Mesendoderm (in vitro differentiated cells): ENCODE measurements at regions not wholly inside any gene's neighbourhood (a gene's known extent, or its start where the extent isn't known, plus 50 kb on each side); places are given as distances from the start of the nearest gene placed in this dataset.
"Not testable (repeated sequence)": the region's sequence is repeated elsewhere in the genome, so short reads cannot be mapped to it uniquely, and the experiment has no call there.

Experiments
- DNase-seq: peaks from one replicate; pipeline ENCODE4 v3.0.0; 2013
- H2AK5ac ChIP-seq: 2 replicates; pipeline ENCODE4 v1.6.1; 2013; ENCODE audit warnings: low read length, inconsistent platforms
- H2BK120ac ChIP-seq: 2 replicates; pipeline ENCODE4 v1.6.1; 2013; ENCODE audit warnings: low read depth, mild to moderate bottlenecking, low read length, moderate library complexity, mixed read lengths
- H2BK15ac ChIP-seq: replicated peaks from 2 replicates; pipeline ENCODE4 v1.6.1; 2013; ENCODE audit warnings: low read depth, mild to moderate bottlenecking, moderate library complexity
- H2BK5ac ChIP-seq: 2 replicates; pipeline ENCODE4 v1.6.1; 2013; ENCODE audit warnings: low read length, inconsistent platforms
- H3K18ac ChIP-seq: 2 replicates; pipeline ENCODE4 v1.6.1; 2013; ENCODE audit warnings: mild to moderate bottlenecking, low read length, mixed read lengths
- H3K23ac ChIP-seq: one replicate; pipeline ENCODE4 v1.6.1; 2013; ENCODE audit warnings: low read length
- H3K27ac ChIP-seq: 2 replicates; pipeline ENCODE4 v1.5.1; 2013; ENCODE audit warnings: low read depth, mild to moderate bottlenecking, inconsistent platforms, low read length, moderate library complexity
- H3K27me3 ChIP-seq: 2 replicates; pipeline ENCODE4 v1.6.1; 2013; ENCODE audit warnings: low read length, control low read depth, mild to moderate bottlenecking, inconsistent platforms; ENCODE audit not compliant: insufficient read depth, poor library complexity
- H3K36me3 ChIP-seq: 2 replicates; pipeline ENCODE4 v1.6.1; 2013; ENCODE audit warnings: low read length, inconsistent platforms; ENCODE audit not compliant: control insufficient read depth, insufficient read depth
- H3K4ac ChIP-seq: one replicate; pipeline ENCODE4 v1.6.1; 2013; ENCODE audit warnings: low read depth, mild to moderate bottlenecking, low read length, moderate library complexity
- H3K4me1 ChIP-seq: 2 replicates; pipeline ENCODE4 v1.6.1; 2013; ENCODE audit warnings: low read depth, low read length, inconsistent platforms; ENCODE audit not compliant: control insufficient read depth
- H3K4me2 ChIP-seq: 2 replicates; pipeline ENCODE4 v1.6.1; 2013; ENCODE audit warnings: low read length
- H3K4me3 ChIP-seq: 2 replicates; pipeline ENCODE4 v1.5.1; 2013; ENCODE audit warnings: mild to moderate bottlenecking, low read length
- H3K56ac ChIP-seq: one replicate; pipeline ENCODE4 v1.6.1; 2013; ENCODE audit warnings: low read length
- H3K79me1 ChIP-seq: 2 replicates; pipeline ENCODE4 v1.6.1; 2013; ENCODE audit warnings: low read length, inconsistent platforms
- H3K79me2 ChIP-seq: 2 replicates; pipeline ENCODE4 v1.6.1; 2013; ENCODE audit warnings: mild to moderate bottlenecking, low read length; ENCODE audit not compliant: control insufficient read depth, insufficient read depth
- H3K9ac ChIP-seq: 2 replicates; pipeline ENCODE4 v1.6.1; 2013; ENCODE audit warnings: low read length, inconsistent platforms
- H4K5ac ChIP-seq: one replicate; pipeline ENCODE4 v1.6.1; 2013; ENCODE audit warnings: low read length
- H4K8ac ChIP-seq: one replicate; pipeline ENCODE4 v1.6.1; 2013; ENCODE audit warnings: low read depth, mild to moderate bottlenecking, control low read depth, low read length, moderate library complexity
- WGBS: extraction: QIAGEN DNeasy Blood & Tissue Kit; methylation state at CpG from one replicate; pipeline ENCODE4 v1.1.7; 2013; ENCODE audit warnings: low lambda C conversion rate, missing lambda C conversion rate; ENCODE audit not compliant: insufficient coverage; ENCODE audit errors: extremely low coverage; 5-methylcytosine and 5-hydroxymethylcytosine counted together

DNA sequence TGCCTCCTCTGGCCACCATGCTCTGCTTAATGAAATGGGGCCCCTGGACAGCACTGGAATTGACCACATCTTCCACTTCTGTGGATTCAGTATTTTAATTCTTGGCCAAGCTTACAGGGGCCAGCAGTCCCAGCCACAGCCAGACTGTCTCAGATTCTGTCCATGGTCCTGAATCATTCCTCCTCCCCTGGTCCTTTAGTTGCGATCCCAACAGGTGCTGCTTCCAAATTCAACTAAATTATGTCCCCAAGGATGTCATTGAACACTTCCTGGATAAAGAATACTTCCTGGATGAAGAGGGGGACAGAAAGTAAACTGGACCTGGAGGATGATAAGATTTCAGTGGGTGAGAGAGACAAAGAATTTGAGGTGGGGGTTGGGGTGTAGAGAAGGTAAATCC lies 111.1 kb upstream of the FOXB1 start:
- H3K9ac ChIP-seq, result no peak overlapping the region
- WGBS, result no CpG with 5 or more reads among the region's 1 CpG
- no peaks in the 10 kb centered on the region for H3K79me2 ChIP-seq
- peaks cover 2% of the 10 kb centered on the region for H3K4me1 ChIP-seq
- H4K8ac ChIP-seq, result no peak overlapping the region
- H2BK120ac ChIP-seq, result no peak overlapping the region
- no peak overlapping the region for H3K23ac ChIP-seq
- no peak overlapping the region for H3K4ac ChIP-seq
- H3K27me3 ChIP-seq, result no peaks in the 10 kb centered on the region
- no peak overlapping the region for H3K4me3 ChIP-seq
- no peak overlapping the region for H4K5ac ChIP-seq
- H3K27ac ChIP-seq, result no peak overlapping the region
- no peak overlapping the region for H2AK5ac ChIP-seq
- H3K79me1 ChIP-seq, result no peaks in the 10 kb centered on the region
- peak; percentile 42 for DNase-seq
- H2BK5ac ChIP-seq, result no peak overlapping the region
- H3K56ac ChIP-seq, result no peak overlapping the region
- no peak overlapping the region for H3K4me2 ChIP-seq
- H2BK15ac ChIP-seq, result no peak overlapping the region
- no peaks in the 10 kb centered on the region for H3K36me3 ChIP-seq
- no peak overlapping the region for H3K18ac ChIP-seq

DNA sequence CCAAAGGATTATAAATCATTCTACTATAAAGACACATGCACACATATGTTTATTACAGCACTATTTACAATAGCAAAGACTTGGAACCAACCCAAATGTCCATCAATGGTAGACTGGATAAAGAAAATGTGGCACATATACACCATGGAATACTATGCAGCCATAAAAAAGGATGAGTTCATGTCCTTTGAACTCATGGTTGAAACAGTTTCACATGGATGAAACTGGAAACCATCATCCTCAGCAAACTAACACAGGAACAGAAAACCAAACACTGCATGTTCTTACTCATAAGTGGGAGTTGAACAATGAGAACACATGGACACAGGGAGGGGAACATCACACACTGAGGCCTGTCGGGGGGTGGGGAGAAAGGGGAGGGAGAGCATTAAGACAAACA lies 116.2 kb upstream of the FOXB1 start:
- not testable (repeated sequence) for H2AK5ac ChIP-seq, H4K5ac ChIP-seq, H3K4me3 ChIP-seq, H3K4me2 ChIP-seq, H3K79me2 ChIP-seq, H2BK15ac ChIP-seq, H3K4ac ChIP-seq, H2BK5ac ChIP-seq, H3K9ac ChIP-seq, H3K4me1 ChIP-seq, H3K23ac ChIP-seq, H3K18ac ChIP-seq, H3K36me3 ChIP-seq, H4K8ac ChIP-seq, DNase-seq, H2BK120ac ChIP-seq, H3K56ac ChIP-seq, H3K27me3 ChIP-seq, H3K79me1 ChIP-seq, H3K27ac ChIP-seq
- no CpG with 5 or more reads among the region's 1 CpG for WGBS

DNA sequence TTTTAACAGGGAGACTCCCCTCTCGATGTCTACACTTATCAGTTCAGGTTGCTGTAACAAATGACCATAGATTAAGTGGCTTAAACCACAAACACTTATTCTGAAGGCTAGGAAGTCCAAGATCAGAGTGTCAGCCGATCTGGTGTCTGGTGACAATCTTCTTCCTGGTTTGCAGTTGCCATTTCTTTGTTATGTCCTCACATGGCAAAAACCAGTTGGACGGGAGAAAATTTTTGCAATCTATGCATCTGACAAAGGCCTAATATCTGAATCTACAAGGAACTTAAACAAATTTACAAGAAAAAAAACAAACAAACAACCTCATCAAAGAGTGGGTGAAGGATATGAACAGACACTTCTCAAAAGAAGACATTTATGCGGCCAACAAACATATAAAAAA lies 116.9 kb upstream of the FOXB1 start:
- no peak overlapping the region for H2BK5ac ChIP-seq
- H3K79me1 ChIP-seq, result no peaks in the 10 kb centered on the region
- no peak overlapping the region for H2BK120ac ChIP-seq
- H3K9ac ChIP-seq, result no peak overlapping the region
- no peaks in the 10 kb centered on the region for H3K27me3 ChIP-seq
- no peak overlapping the region for H4K8ac ChIP-seq
- no peak overlapping the region for H3K18ac ChIP-seq
- H3K27ac ChIP-seq, result no peak overlapping the region
- no peak overlapping the region for H3K4me2 ChIP-seq
- H3K4ac ChIP-seq, result no peak overlapping the region
- H2BK15ac ChIP-seq, result no peak overlapping the region
- H3K4me1 ChIP-seq, result no peaks in the 10 kb centered on the region
- no peaks in the 10 kb centered on the region for H3K36me3 ChIP-seq
- no peak for DNase-seq
- H4K5ac ChIP-seq, result no peak overlapping the region
- no peak overlapping the region for H3K4me3 ChIP-seq
- no peak overlapping the region for H3K56ac ChIP-seq
- H2AK5ac ChIP-seq, result no peak overlapping the region
- no peak overlapping the region for H3K23ac ChIP-seq
- no peaks in the 10 kb centered on the region for H3K79me2 ChIP-seq
- WGBS, result no CpG with 5 or more reads among the region's 4 CpGs

DNA sequence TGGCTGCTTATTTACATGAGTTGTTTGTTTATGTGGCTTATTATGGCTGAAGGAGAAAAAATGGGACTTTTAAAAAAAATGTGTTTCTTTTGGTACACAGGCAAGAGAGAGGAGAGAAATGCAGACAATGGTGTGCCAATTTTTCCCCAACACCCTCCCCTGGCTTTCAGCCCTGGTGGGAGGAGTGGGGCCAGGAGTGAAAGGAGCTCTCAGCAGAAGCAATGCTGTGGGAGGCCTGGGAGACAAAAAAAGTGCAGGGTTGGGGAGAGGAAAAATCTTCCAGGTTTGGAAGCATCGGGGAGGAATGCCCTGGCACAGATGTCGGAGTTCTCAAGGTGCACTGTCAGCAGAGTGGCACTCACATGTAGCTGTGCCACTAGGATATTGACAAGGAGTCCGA lies 117.7 kb upstream of the FOXB1 start:
- Histone ChIP-seq H2BK5ac (no peak overlapping the region), H3K4me1 (no peaks in the 10 kb centered on the region), H2AK5ac (no peak overlapping the region), H3K79me1 (no peaks in the 10 kb centered on the region), H4K8ac (no peak overlapping the region), H3K27me3 (no peaks in the 10 kb centered on the region), H3K36me3 (no peaks in the 10 kb centered on the region), H3K27ac (no peak overlapping the region), H3K4ac (no peak overlapping the region), H3K18ac (no peak overlapping the region), H3K9ac (no peak overlapping the region), H3K56ac (no peak overlapping the region), H2BK15ac (no peak overlapping the region), H3K4me3 (no peak overlapping the region), H3K4me2 (no peak overlapping the region), H2BK120ac (no peak overlapping the region), H3K79me2 (no peaks in the 10 kb centered on the region), H4K5ac (no peak overlapping the region), H3K23ac (no peak overlapping the region)
- no CpG with 5 or more reads among the region's 3 CpGs for WGBS
- no peak for DNase-seq

DNA sequence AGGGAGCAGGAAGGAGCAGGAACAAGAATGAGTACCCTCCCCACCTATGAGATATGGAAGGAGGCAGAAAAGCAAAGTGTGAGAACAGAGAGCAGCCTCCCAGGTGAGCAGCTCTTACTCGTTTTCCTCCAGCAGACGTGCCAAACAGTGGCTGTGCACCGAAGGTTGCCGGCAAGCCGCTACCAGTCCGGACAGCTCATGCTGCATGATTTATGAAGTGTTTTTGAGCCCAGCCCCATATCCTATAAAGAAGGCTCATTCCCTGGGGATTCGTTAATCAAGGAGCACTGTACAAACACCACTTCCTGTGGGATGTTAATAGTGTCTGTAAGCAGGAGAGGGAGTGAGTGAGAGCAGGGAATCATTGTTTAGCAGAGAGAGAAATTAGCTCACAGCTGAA lies 118.3 kb upstream of the FOXB1 start:
- H4K5ac ChIP-seq, result no peak overlapping the region
- H3K18ac ChIP-seq, result no peak overlapping the region
- no peak overlapping the region for H2BK15ac ChIP-seq
- H4K8ac ChIP-seq, result no peak overlapping the region
- no peaks in the 10 kb centered on the region for H3K36me3 ChIP-seq
- H3K4me3 ChIP-seq, result no peak overlapping the region
- H3K56ac ChIP-seq, result peak overlapping the region; percentile 39
- no peak overlapping the region for H3K27ac ChIP-seq
- no peak overlapping the region for H3K4ac ChIP-seq
- no peak overlapping the region for H2AK5ac ChIP-seq
- no peak overlapping the region for H3K9ac ChIP-seq
- DNase-seq, result no peak
- no CpG with 5 or more reads among the region's 7 CpGs for WGBS
- H3K4me1 ChIP-seq, result no peaks in the 10 kb centered on the region
- no peak overlapping the region for H3K23ac ChIP-seq
- H2BK120ac ChIP-seq, result no peak overlapping the region
- no peaks in the 10 kb centered on the region for H3K79me1 ChIP-seq
- H3K4me2 ChIP-seq, result no peak overlapping the region
- no peaks in the 10 kb centered on the region for H3K27me3 ChIP-seq
- H3K79me2 ChIP-seq, result no peaks in the 10 kb centered on the region
- H2BK5ac ChIP-seq, result no peak overlapping the region

DNA sequence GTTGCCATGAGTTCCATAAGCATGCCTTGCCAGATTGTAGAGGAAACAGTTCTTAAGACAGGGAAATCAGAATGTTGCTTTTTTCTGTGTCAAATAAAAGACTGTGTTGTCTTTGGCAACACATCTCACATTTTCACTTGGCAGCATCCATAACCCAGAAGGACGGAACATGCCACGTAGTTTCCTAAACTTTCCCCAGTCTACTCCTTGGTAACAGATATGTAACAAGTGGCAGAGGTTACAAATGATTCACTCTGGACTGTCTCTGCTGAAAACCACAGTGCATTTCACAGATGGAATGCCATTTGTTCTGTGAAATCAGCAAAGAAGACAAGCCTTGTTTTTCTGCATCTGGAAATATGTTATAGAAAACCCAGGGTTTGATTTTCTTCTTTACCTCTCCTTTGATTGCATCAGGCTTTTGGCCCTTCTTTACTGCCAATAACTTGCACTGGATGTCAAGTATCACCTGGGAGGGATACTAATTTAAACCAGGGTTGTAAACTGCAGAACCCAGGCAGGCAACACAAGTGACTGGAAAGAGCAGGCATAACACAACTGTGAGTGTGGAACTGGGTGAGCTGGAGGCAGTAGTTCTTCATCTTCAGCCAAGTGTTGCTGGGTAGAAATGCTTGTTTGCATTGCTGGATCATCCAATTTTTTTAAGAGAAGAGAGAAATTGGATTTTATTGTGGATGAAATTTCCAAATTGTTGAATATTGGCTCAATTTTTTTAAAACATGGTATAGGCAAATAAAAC lies 124.4 kb upstream of the FOXB1 start:
- Histone ChIP-seq H3K79me1 (no peaks in the 10 kb centered on the region), H2AK5ac (no peak overlapping the region), H3K23ac (no peak overlapping the region), H3K27ac (no peak overlapping the region), H3K9ac (no peak overlapping the region), H2BK15ac (no peak overlapping the region), H3K4me2 (no peak overlapping the region), H3K36me3 (no peaks in the 10 kb centered on the region), H3K4me3 (no peak overlapping the region), H3K79me2 (no peaks in the 10 kb centered on the region), H3K18ac (no peak overlapping the region), H2BK5ac (no peak overlapping the region), H3K4ac (no peak overlapping the region), H3K27me3 (no peaks in the 10 kb centered on the region), H4K5ac (no peak overlapping the region), H3K56ac (no peak overlapping the region), H3K4me1 (peaks cover 2% of the 10 kb centered on the region), H2BK120ac (no peak overlapping the region), H4K8ac (no peak overlapping the region)
- no peak for DNase-seq
- no CpG with 5 or more reads among the region's 2 CpGs for WGBS
